NCI-H526 treated with DMSO at 0.1 percent for 48 hours (cell line): ENCODE measurements at regions not wholly inside any gene's neighbourhood (a gene's known extent, or its start where the extent isn't known, plus 50 kb on each side); places are given as distances from the start of the nearest gene placed in this dataset.
"Not testable (repeated sequence)": the region's sequence is repeated elsewhere in the genome, so short reads cannot be mapped to it uniquely, and the experiment has no call there.

Experiments
- DNase-seq: peaks from one replicate; lab custom pipeline; 2025; lab: John Stamatoyannopoulos, UW

DNA sequence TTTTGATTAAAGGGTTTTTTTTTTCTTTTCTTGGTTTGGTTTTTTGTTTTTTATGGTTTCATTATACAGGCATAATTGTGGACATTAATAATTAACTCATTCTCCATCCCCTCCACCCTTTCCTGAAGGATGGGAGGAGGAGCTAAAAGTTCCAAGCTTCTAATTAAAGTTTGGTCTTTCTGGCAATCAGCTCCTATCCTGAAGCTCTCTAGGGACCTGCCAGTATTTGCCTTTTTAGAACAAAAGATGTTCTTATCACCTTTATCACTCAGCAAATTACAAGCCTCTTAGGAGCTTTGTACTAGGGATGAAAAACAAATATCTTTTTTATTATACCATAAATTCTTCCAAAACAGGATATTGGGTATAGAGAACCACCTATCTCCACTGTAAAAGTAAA, 589.8 kb downstream of the PDHA2 start:
- DNase-seq, result no peak

DNA sequence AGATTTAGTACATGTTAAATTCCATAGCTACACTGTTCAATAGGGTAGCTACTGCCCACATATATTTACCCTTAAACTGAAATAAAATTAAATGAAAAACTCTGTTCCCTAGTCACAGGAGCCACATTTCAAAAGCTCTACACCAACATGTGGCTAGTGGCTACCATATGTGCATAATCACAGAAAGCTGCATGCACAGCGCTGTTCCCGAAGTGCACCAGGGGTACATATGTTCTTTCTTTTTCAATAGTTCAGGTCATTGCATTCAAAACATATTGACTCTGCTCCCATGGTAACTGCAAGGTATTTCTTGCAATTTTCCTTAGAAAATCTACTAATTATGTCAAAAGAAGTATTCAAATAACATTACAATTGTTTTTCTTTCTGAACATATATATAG, 591.2 kb downstream of the PDHA2 start:
- DNase-seq, result no peak

GRCh38 chr4:96448315-96448872, 608.5 kb downstream of the PDHA2 start:
- no peak for DNase-seq

- DNase-seq, result no peak
Observed at GRCh38 chr4:96455045-96455720, 615.3 kb downstream of the PDHA2 start.

DNA sequence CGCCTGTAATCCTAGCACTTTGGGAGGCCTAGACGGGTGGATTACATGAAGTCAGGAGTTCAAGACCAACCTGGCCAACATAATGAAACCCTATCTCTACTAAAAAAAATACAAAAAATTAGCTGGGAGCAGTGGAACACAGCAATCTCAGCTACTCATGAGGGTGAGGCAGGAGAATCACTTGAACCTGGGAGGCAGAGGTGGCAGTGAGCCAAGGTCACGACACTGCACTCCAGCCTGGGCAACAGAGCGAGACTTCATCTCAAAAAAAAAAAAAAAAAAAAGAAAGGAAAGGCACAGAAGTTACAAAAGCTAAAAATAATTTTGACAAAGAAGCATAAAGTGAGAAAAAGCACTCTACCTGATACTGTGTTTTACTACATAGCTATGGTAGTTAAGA, 618.1 kb downstream of the PDHA2 start:
- DNase-seq, result not testable (repeated sequence)

GRCh38 chr4:96459105-96459504, 619.2 kb downstream of the PDHA2 start:
- no peak for DNase-seq

DNA sequence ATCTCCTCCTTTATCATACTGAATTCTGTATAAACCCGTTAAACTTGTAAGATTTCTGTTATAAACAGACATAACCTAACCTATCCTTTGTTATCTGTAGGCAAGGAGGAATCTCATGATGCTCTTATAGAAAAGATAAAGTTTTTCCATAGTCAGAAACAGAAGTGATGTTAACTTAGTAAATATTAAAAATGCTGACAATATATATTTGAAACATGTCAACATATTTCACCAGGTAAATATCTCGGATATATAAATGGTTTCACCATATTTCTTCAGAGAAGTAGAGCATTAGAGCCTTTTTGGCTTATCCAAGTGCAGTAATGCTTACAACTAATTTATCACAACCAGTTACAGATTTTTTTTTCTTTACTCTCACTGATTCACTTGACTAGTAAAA, 625.9 kb downstream of the PDHA2 start:
- no peak for DNase-seq

DNA sequence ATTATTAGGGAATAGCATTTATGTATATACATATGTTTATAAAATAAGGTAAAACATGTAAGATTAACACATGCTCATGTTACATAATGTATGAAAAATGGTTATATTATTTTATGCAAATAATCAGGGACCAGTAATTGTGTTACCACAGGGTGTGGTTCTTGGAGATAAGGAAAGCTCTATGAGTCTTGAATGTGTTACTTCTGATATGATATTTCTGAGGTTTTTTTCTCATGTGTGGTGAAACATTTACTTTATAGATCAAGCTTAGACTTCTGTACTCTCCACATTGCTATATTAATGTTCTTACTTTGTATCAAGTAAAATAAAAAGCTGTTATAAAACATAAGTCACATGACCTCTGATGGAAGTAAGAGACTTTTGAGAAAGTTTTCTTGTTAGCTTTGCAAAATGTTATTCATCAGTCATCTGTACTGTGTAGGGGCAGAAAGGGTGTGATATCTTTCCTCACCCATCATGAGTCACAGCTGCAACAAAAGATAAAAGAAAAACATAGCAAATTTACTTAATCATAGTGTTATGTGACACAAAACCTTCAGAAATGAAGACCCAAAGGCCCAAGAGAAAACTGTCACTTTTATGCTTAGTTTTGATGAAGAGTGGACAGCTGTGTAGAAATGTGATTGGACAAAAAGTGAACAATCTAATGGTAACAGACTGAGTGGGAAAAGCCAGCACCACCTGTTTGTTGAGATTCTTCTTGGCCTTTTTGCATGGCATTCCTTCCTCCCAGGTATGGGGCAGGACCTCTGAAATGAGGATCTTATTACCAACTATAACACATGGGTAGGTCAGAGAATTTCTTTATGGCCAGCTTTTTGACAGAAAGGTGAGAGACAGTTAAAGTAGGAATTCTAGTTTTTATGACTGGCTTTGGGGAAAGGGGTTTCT, 632.3 kb downstream of the PDHA2 start:
- no peak for DNase-seq

- DNase-seq, result no peak
Observed at GRCh38 chr4:96473246-96473645, 633.4 kb downstream of the PDHA2 start.

GRCh38 chr4:96483308-96484030, 643.6 kb downstream of the PDHA2 start:
- DNase-seq, result no peak

DNA sequence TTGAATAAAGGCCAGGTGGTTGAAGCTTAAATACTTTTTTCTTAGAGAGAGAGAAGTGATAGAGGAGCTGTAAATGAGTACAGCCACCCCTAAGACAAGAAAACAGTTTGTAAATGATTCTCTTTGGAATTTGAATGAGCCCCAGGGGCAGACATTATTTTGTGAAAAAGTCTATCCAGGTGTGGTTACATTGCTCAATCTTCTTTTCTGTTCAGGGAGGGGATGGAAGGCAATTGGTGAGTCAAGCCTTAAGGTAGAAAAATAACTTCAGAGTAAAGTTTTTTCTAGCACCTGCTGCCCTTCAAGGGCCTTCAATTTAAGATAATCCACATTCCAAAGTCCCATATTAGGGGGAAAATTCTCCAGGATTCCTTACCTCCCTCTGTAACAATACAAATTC, 646.7 kb downstream of the PDHA2 start:
- no peak for DNase-seq

- DNase-seq, result no peak
Observed at GRCh38 chr4:96497621-96498020, 657.7 kb downstream of the PDHA2 start.

GRCh38 chr4:96504386-96504785, 664.5 kb downstream of the PDHA2 start:
- DNase-seq, result no peak

DNA sequence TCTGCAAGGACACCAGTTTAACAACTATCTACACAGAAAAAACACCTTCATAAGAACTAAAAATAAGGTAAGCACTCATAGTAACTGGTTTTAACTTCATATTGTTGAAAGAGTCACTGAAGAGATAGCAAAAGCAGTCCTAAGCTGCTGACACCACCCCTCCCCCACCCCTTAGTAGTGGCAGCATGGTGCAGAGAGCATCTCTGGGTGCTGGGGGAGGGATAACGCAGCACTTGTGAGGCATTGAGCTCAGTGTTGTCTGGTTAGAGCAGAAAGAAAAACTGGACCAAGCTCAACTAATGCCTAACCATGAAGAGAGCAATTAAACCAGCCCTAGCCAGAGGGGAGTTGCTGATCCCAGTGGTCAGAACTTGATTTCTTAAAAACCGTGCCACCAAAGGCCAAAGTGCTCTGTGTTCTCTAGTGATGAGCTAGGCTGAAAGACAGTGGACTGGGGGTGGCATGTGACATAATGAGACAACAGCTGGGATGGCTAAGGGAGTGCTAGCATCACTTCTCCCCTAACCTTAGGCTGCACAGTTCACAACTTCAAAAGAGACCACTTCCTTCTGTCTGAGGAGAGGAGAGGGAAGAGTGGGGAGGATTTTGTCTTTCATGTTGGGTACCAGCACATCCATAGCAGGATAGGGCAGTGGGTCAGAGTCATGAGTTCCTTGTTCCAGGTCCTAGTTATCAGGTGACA, 669.3 kb downstream of the PDHA2 start:
- DNase-seq, result no peak

GRCh38 chr4:96519291-96519690, 679.4 kb downstream of the PDHA2 start:
- no peak for DNase-seq

DNA sequence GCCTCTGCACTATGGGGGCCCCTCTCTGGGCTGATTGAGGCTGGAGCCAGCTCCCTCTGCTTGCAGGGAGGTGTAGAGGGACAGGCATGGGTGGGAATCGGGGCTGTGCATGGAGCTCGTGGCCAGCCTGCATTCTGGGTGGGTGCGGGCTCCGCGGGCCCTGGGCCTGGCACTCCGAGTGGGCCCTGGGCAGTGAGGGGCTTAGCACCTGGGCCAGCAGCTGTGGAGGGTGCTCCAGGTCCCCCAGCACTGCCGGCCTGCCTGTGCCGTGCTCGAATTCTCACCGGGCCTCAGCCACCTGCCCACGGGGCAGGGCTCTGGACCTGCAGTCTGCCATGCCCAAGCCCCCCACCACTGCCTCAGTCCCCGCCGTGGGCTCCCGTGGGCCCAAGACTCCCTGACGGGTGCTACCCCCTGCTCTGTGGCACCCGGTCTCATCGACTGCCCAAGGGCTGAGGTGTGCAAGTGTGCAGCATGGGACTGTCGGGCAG, 681.2 kb downstream of the PDHA2 start:
- no peak for DNase-seq

GRCh38 chr4:96523611-96524010, 683.7 kb downstream of the PDHA2 start:
- no peak for DNase-seq

DNA sequence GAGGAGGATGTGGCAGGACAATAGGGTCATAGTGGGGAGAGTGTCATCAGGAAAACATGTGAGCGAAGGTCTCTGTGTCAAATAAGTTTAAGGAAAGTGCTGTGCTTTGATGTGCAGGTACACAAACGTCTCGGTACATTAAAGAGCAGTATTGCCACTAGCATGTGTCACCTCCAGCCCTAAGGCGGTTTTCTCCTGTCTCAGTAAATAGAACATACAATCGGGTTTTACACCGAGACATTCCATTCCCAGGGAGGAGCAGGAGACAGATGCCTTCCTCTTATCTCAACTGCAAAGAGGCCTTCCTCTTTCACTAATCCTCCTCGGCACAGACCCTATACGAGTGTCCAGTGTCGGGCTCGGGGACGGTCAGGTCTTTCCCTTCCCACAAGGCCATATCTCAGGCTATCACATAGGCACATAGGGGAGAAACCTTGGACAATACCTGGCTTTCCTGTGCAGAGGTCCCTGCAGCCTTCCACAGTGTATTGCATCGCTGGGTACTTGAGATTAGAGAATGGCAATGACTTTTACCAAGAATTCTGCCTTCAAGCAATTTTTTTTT, 684.5 kb downstream of the PDHA2 start:
- DNase-seq, result no peak

GRCh38 chr4:96525898-96526297, 686.0 kb downstream of the PDHA2 start:
- no peak for DNase-seq

- DNase-seq, result no peak
Observed at GRCh38 chr4:96526625-96527024, 686.7 kb downstream of the PDHA2 start.

DNA sequence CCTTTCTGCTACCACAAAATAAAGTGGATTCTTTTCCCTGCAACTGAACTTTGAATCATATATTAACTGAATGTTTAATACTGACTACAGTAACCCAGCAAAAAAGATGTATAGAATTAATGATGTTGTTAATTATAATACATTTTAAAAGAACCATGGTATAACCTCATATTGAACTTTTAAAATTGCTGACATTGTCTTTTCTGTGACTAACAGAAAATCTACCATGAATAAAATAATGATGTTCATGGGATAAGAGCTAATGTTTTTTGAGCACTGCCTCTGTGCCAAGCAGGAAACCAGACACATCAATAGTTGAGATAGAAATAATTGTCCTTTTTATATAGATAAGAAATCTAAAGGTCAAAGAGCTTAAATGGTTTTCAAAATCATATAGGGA, 691.9 kb downstream of the PDHA2 start:
- no peak for DNase-seq
